MM.1S (cell line): ENCODE measurements at regions not wholly inside any gene's neighbourhood (a gene's known extent, or its start where the extent isn't known, plus 50 kb on each side); places are given as distances from the start of the nearest gene placed in this dataset.

Source experiments
- DNase-seq: peaks from one replicate; pipeline ENCODE4 v3.0.0-alpha.2; 2015
- H2AFZ ChIP-seq: fragments of 300-600 bp; sonication (generic); 2 replicates; pipeline ENCODE4 v1.6.0; 2016; ENCODE audit warnings: antibody characterized with exemption, low read length
- H3F3A ChIP-seq: fragments of 300-600 bp; sonication (generic); 2 replicates; pipeline ENCODE4 v1.6.1; 2016; ENCODE audit warnings: mild to moderate bottlenecking, antibody characterized with exemption, low read length, moderate library complexity, mixed read lengths; ENCODE audit not compliant: insufficient read depth
- H3K27ac ChIP-seq: fragments of 300-600 bp; sonication (generic); 2 replicates; pipeline ENCODE4 v1.5.1; 2016; ENCODE audit warnings: mild to moderate bottlenecking, low read length
- H3K27me3 ChIP-seq: fragments of 300-600 bp; sonication (generic); replicated peaks from 2 replicates; pipeline ENCODE4 v1.6.0; 2016; ENCODE audit warnings: low read length; ENCODE audit not compliant: insufficient read depth
- H3K36me3 ChIP-seq: fragments of 300-600 bp; sonication (generic); replicated peaks from 2 replicates; pipeline ENCODE4 v1.6.1; 2016; ENCODE audit warnings: mild to moderate bottlenecking, low read length, mixed read lengths; ENCODE audit not compliant: insufficient read depth
- H3K4me1 ChIP-seq: fragments of 300-600 bp; sonication (generic); 2 replicates; pipeline ENCODE4 v1.6.1; 2016; ENCODE audit warnings: low read length, mixed read lengths
- H3K4me2 ChIP-seq: fragments of 300-600 bp; sonication (generic); 2 replicates; pipeline ENCODE4 v1.6.0; 2016; ENCODE audit warnings: low read depth, low read length
- H3K4me3 ChIP-seq: fragments of 300-600 bp; sonication (generic); 2 replicates; pipeline ENCODE4 v1.5.1; 2016; ENCODE audit warnings: low read length, mixed read lengths
- H3K79me2 ChIP-seq: fragments of 300-600 bp; sonication (generic); 2 replicates; pipeline ENCODE4 v1.6.1; 2016; ENCODE audit warnings: mixed run types, low read length, mixed read lengths
- H3K9ac ChIP-seq: fragments of 300-600 bp; sonication (generic); 2 replicates; pipeline ENCODE4 v1.6.1; 2016; ENCODE audit warnings: low read length, mixed read lengths
- H3K9me2 ChIP-seq: fragments of 300-600 bp; sonication (generic); replicated peaks from 2 replicates; pipeline ENCODE4 v1.6.1; 2016; ENCODE audit warnings: mild to moderate bottlenecking, low read length, mixed read lengths; ENCODE audit not compliant: insufficient read depth
- H3K9me3 ChIP-seq: fragments of 300-600 bp; sonication (generic); replicated peaks from 2 replicates; pipeline ENCODE4 v1.6.1; 2016; ENCODE audit warnings: mild to moderate bottlenecking, low read length, mixed read lengths; ENCODE audit not compliant: insufficient read depth
- H4K20me1 ChIP-seq: fragments of 300-600 bp; sonication (generic); 2 replicates; pipeline ENCODE4 v1.6.1; 2016; ENCODE audit warnings: mild to moderate bottlenecking, low read length, moderate library complexity, mixed read lengths; ENCODE audit not compliant: insufficient read depth
- EZH2 ChIP-seq: fragments of 300-600 bp; sonication (generic); optimal IDR thresholded peaks from 2 replicates; pipeline ENCODE3; 2017; ENCODE audit warnings: low read depth, mild to moderate bottlenecking, antibody characterized with exemption, low read length, mixed read lengths
- EZH2phosphoT487 ChIP-seq: fragments of 300-600 bp; sonication (generic); IDR thresholded peaks from 2 replicates; pipeline ENCODE4 v1.6.1; 2018; ENCODE audit warnings: antibody characterized with exemption, low read length
- TF ChIP-seq, protein P1 (sequence below): fragments of 300-600 bp; sonication (generic); IDR thresholded peaks from 2 replicates; pipeline ENCODE4 v1.5.1; 2016; ENCODE audit warnings: antibody characterized with exemption, low read length, mixed read lengths

DNA sequence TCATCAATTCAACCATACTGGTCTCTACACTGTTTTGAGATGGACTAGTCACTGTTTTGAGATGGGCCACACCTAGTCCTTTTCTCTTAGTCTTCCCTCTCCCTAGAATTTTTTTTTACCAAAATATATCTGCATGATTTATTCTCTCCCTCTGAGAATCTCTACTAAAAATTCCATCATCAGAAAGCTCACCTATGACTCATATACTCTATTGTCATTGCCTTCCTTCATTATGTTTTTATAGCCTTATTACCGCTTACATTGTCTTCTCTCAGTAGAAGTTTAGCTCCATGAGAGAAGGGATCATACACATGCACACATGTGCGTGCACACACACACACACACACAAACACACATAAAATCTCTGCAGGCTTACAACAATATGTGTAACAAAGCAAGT is 303.6 kb downstream of the PCDH10 start:
- DNase-seq, result no peak
- no peaks in the 10 kb centered on the region for H3F3A ChIP-seq
- H3K9ac ChIP-seq, result no peak overlapping the region
- no peaks in the 10 kb centered on the region for H3K79me2 ChIP-seq
- no peak overlapping the region for H3K4me2 ChIP-seq
- no peaks in the 10 kb centered on the region for H4K20me1 ChIP-seq
- H3K27me3 ChIP-seq, result no peaks in the 10 kb centered on the region
- no peaks in the 10 kb centered on the region for H3K4me1 ChIP-seq
- H3K36me3 ChIP-seq, result no peaks in the 10 kb centered on the region
- H3K27ac ChIP-seq, result no peak overlapping the region
- no peak overlapping the region for H3K4me3 ChIP-seq
- no peaks in the 10 kb centered on the region for H3K9me2 ChIP-seq
- TF ChIP-seq, protein P1, sequence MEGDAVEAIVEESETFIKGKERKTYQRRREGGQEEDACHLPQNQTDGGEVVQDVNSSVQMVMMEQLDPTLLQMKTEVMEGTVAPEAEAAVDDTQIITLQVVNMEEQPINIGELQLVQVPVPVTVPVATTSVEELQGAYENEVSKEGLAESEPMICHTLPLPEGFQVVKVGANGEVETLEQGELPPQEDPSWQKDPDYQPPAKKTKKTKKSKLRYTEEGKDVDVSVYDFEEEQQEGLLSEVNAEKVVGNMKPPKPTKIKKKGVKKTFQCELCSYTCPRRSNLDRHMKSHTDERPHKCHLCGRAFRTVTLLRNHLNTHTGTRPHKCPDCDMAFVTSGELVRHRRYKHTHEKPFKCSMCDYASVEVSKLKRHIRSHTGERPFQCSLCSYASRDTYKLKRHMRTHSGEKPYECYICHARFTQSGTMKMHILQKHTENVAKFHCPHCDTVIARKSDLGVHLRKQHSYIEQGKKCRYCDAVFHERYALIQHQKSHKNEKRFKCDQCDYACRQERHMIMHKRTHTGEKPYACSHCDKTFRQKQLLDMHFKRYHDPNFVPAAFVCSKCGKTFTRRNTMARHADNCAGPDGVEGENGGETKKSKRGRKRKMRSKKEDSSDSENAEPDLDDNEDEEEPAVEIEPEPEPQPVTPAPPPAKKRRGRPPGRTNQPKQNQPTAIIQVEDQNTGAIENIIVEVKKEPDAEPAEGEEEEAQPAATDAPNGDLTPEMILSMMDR, result no peak
- TF ChIP-seq EZH2phosphoT487, result no peak
- no peak overlapping the region for H2AFZ ChIP-seq
- no peaks in the 10 kb centered on the region for H3K9me3 ChIP-seq

DNA sequence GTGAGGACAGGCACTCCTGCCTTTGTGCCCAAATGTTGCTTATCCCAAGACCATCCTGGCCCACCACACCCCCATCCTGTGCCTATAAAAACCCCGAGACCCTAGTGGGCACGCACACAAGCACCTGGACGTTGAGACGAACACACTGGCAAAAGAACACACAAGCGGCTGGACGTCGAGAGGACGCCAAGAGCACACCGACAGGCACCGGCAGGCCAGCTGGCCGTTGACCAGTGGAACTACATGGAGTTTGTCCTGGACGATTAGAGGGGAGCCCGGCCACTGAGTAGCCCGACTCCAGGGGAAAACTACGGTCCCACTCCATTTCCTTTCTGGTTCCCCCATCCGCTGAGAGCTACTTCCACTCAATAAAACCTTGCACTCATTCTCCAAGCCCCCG is 301.7 kb downstream of the PCDH10 start:
- TF ChIP-seq EZH2phosphoT487 (no peak), EZH2 (no peak)
- TF ChIP-seq, protein P1, result no peak
- Histone ChIP-seq H3K79me2 (no peaks in the 10 kb centered on the region), H3K4me1 (no peaks in the 10 kb centered on the region), H3K9me3 (no peaks in the 10 kb centered on the region), H3K36me3 (no peaks in the 10 kb centered on the region), H3K4me2 (no peak overlapping the region), H3F3A (no peaks in the 10 kb centered on the region), H4K20me1 (no peaks in the 10 kb centered on the region), H3K27ac (no peak overlapping the region), H3K4me3 (no peak overlapping the region), H3K9ac (no peak overlapping the region), H3K9me2 (no peaks in the 10 kb centered on the region), H3K27me3 (no peaks in the 10 kb centered on the region), H2AFZ (no peak overlapping the region)
- DNase-seq, result no peak

DNA sequence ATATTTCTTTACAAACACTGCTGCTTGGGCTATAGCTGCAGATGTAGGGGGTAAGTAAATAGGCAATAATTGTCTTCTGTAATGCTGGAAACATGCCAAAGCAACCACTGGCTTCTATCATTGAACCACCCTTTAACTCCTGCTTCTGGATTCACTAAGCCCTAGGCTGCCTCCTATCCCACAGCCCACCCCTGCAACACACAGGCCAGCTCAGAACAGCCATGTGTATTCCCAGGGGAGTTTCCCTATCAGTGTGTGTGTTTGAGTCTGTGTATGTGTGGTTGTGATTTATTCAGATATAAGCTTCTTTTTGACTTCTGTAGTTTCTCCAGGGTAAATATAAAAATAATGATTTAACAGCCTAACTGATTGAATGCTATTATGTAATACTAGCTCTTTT is 291.3 kb downstream of the PCDH10 start:
- Histone ChIP-seq H3K4me2 (no peak overlapping the region), H3F3A (no peaks in the 10 kb centered on the region), H3K4me1 (no peaks in the 10 kb centered on the region), H3K79me2 (no peaks in the 10 kb centered on the region), H3K9ac (no peak overlapping the region), H3K4me3 (no peak overlapping the region), H3K36me3 (no peaks in the 10 kb centered on the region), H3K27ac (no peak overlapping the region), H3K9me3 (no peaks in the 10 kb centered on the region), H4K20me1 (no peaks in the 10 kb centered on the region), H3K27me3 (no peaks in the 10 kb centered on the region), H2AFZ (no peak overlapping the region), H3K9me2 (no peaks in the 10 kb centered on the region)
- TF ChIP-seq EZH2 (no peak), EZH2phosphoT487 (no peak)
- TF ChIP-seq, protein P1, result no peak
- no peak for DNase-seq

DNA sequence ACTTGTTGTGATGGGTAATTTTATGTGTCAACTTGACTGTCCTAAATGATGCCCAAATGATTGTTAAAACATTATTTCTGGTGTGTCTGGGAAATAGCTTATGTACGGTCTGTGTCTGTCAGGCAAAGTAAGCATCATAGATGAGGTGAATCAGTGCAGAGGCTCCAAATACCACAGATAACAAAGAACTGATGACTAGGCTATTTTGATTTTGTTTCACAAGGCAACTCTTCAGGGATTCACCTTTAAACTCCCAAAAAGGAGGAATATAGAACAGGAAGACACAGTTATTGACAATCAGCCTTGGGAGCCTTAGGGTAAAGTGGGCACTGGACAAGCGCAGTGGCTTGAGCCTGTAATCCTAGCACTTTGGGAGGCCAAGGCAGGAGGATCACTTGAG is 290.7 kb downstream of the PCDH10 start:
- Histone ChIP-seq H3K9me2 (no peaks in the 10 kb centered on the region), H4K20me1 (no peaks in the 10 kb centered on the region), H3K79me2 (no peaks in the 10 kb centered on the region), H3K4me1 (no peaks in the 10 kb centered on the region), H3K4me3 (no peak overlapping the region), H3K36me3 (no peaks in the 10 kb centered on the region), H3K27ac (no peak overlapping the region), H2AFZ (no peak overlapping the region), H3K9ac (no peak overlapping the region), H3K4me2 (no peak overlapping the region), H3K9me3 (no peaks in the 10 kb centered on the region), H3K27me3 (no peaks in the 10 kb centered on the region), H3F3A (no peaks in the 10 kb centered on the region)
- no peak for DNase-seq
- TF ChIP-seq, protein P1, result no peak
- TF ChIP-seq EZH2 (no peak), EZH2phosphoT487 (no peak)
